Activated effector memory CD4-positive, alpha-beta T cell treated with anti-CD3 and anti-CD28 coated beads, Interleukin-2, amount 50 U/mL, for 16 hours (primary cell): ENCODE measurements at regions not wholly inside any gene's neighbourhood (a gene's known extent, or its start where the extent isn't known, plus 50 kb on each side); places are given as distances from the start of the nearest gene placed in this dataset.
"Not testable (repeated sequence)": the region's sequence is repeated elsewhere in the genome, so short reads cannot be mapped to it uniquely, and the experiment has no call there.

Experiments
- DNase-seq: peaks from one replicate; pipeline ENCODE4 v3.0.0-alpha.2; 2020

GRCh38 chr1:223001653-223002634, 141.1 kb downstream of the TLR5 start:
- no peak for DNase-seq

- no peak for DNase-seq
Measured at GRCh38 chr1:223003549-223003948, 139.5 kb downstream of the TLR5 start.

GRCh38 chr1:223006371-223006770, 136.7 kb downstream of the TLR5 start:
- no peak for DNase-seq

GRCh38 chr1:223006917-223007648, 136.0 kb downstream of the TLR5 start:
- no peak for DNase-seq

GRCh38 chr1:223007935-223008334, 135.1 kb downstream of the TLR5 start:
- no peak for DNase-seq

- DNase-seq = no peak
Measured at GRCh38 chr1:223008808-223009207, 134.2 kb downstream of the TLR5 start.

GRCh38 chr1:223009406-223009805, 133.6 kb downstream of the TLR5 start:
- no peak for DNase-seq

GRCh38 chr1:223010582-223011504, 132.2 kb downstream of the TLR5 start:
- no peak for DNase-seq

GRCh38 chr1:223011505-223011856, 131.6 kb downstream of the TLR5 start:
- DNase-seq = no peak

GRCh38 chr1:223012176-223012788, 130.8 kb downstream of the TLR5 start:
- no peak for DNase-seq

GRCh38 chr1:223012938-223013337, 130.1 kb downstream of the TLR5 start:
- DNase-seq = no peak

- no peak for DNase-seq
Measured at GRCh38 chr1:223014142-223014873, 128.7 kb downstream of the TLR5 start.

- DNase-seq = no peak
Measured at GRCh38 chr1:223016381-223016780, 126.7 kb downstream of the TLR5 start.

- DNase-seq = no peak
Measured at GRCh38 chr1:223016890-223017289, 126.2 kb downstream of the TLR5 start.

- no peak for DNase-seq
Measured at GRCh38 chr1:223017291-223017690, 125.8 kb downstream of the TLR5 start.

- no peak for DNase-seq
Measured at GRCh38 chr1:223018534-223018933, 124.5 kb downstream of the TLR5 start.

- DNase-seq = no peak
Measured at GRCh38 chr1:223019256-223019655, 123.8 kb downstream of the TLR5 start.

GRCh38 chr1:223020770-223021169, 122.3 kb downstream of the TLR5 start:
- DNase-seq = no peak

GRCh38 chr1:223022641-223023473, 120.2 kb downstream of the TLR5 start:
- DNase-seq = no peak

GRCh38 chr1:223023863-223024262, 119.2 kb downstream of the TLR5 start:
- DNase-seq = no peak

- not testable (repeated sequence) for DNase-seq
Measured at GRCh38 chr1:223024486-223024885, 118.6 kb downstream of the TLR5 start.
